HEK293 (cell line): ENCODE measurements at regions not wholly inside any gene's neighbourhood (a gene's known extent, or its start where the extent isn't known, plus 50 kb on each side); places are given as distances from the start of the nearest gene placed in this dataset.

Experiments
- CTCF ChIA-PET: fragments of 350-600 bp; formaldehyde crosslinking; extraction: SDS; loops from one replicate; lab custom pipeline; 2021; ENCODE audit warnings: antibody characterized with exemption; lab: Yijun Ruan, JAX
- POLR2A ChIA-PET: fragments of 300-600 bp; formaldehyde crosslinking; extraction: SDS; loops from one replicate; lab custom pipeline; 2020; ENCODE audit warnings: antibody characterized with exemption, inconsistent platforms; lab: Yijun Ruan, JAX
- H3K27ac ChIP-seq: fragments of 200-500 bp; sonication (Bioruptor generic); 2 replicates; pipeline ENCODE4 v1.5.1; 2014; ENCODE audit warnings: low read depth, low read length, control low read depth, inconsistent platforms; ENCODE audit errors: extremely low read depth
- H3K36me3 ChIP-seq, 2 experiments: fragments of 200-500 bp in 1 of 2; sonication (Bioruptor generic) in 1 of 2; 1 replicate in 1 of 2; 2 replicates in 1 of 2; pipeline ENCODE4 v1.5.1; 2014 to 2017; ENCODE audit warnings: inconsistent platforms in 2 of 2, low read length in 2 of 2; ENCODE audit not compliant: control insufficient read depth in 2 of 2, insufficient read depth in 1 of 2
- H3K4me1 ChIP-seq: fragments of 200-500 bp; sonication (Bioruptor generic); 2 replicates; pipeline ENCODE4 v1.5.1; 2014; ENCODE audit warnings: mild to moderate bottlenecking, low read length, inconsistent platforms; ENCODE audit not compliant: control insufficient read depth, insufficient read depth
- H3K4me3 ChIP-seq: 2 replicates; pipeline ENCODE4 v1.5.1; 2011; ENCODE audit warnings: low read depth, mild to moderate bottlenecking, control low read depth, low read length, moderate library complexity
- H3K9me3 ChIP-seq: fragments of 200-500 bp; sonication (Bioruptor generic); 2 replicates; pipeline ENCODE4 v1.5.1; 2014; ENCODE audit warnings: low read depth, low read length, inconsistent platforms; ENCODE audit not compliant: control insufficient read depth, insufficient read depth
- OSR2 ChIP-seq: fragments of 450-650 bp; formaldehyde crosslinking; IDR thresholded peaks from 2 replicates; pipeline ENCODE4 v1.5.1; 2016; ENCODE audit warnings: missing biosample characterization, missing genetic modification characterization
- SCRT1 ChIP-seq: fragments of 450-650 bp; formaldehyde crosslinking; IDR thresholded peaks from 2 replicates; pipeline ENCODE4 v1.5.1; 2016; ENCODE audit warnings: missing biosample characterization, missing genetic modification characterization, borderline replicate concordance
- YY2 ChIP-seq: fragments of 450-650 bp; formaldehyde crosslinking; IDR thresholded peaks from 2 replicates; pipeline ENCODE4 v1.5.1; 2016; ENCODE audit warnings: missing biosample characterization, missing genetic modification characterization
- ZBTB11 ChIP-seq: fragments of 450-650 bp; formaldehyde crosslinking; conservative IDR thresholded peaks from 2 replicates; pipeline ENCODE4 v1.5.1; 2016; ENCODE audit warnings: low read depth, missing biosample characterization, missing genetic modification characterization
- ZBTB48 ChIP-seq: fragments of 450-650 bp; formaldehyde crosslinking; IDR thresholded peaks from 2 replicates; pipeline ENCODE4 v1.5.1; 2016; ENCODE audit warnings: missing biosample characterization, missing genetic modification characterization
- ZBTB7A ChIP-seq: fragments of 450-650 bp; formaldehyde crosslinking; IDR thresholded peaks from 2 replicates; pipeline ENCODE4 v1.5.1; 2016; ENCODE audit warnings: low read depth, missing biosample characterization, missing genetic modification characterization
- ZFP3 ChIP-seq: fragments of 450-650 bp; formaldehyde crosslinking; IDR thresholded peaks from 2 replicates; pipeline ENCODE4 v1.5.1; 2016; ENCODE audit warnings: low read depth, missing biosample characterization, missing genetic modification characterization
- ZNF133 ChIP-seq: fragments of 450-650 bp; formaldehyde crosslinking; IDR thresholded peaks from 2 replicates; pipeline ENCODE4 v1.5.1; 2016; ENCODE audit warnings: missing biosample characterization, missing genetic modification characterization
- ZNF169 ChIP-seq: fragments of 450-650 bp; formaldehyde crosslinking; IDR thresholded peaks from 2 replicates; pipeline ENCODE4 v1.5.1; 2016; ENCODE audit warnings: missing biosample characterization, missing genetic modification characterization
- ZNF214 ChIP-seq: fragments of 450-650 bp; formaldehyde crosslinking; IDR thresholded peaks from 2 replicates; pipeline ENCODE4 v1.5.1; 2017; ENCODE audit warnings: missing biosample characterization, mild to moderate bottlenecking, missing genetic modification characterization, borderline replicate concordance
- ZNF221 ChIP-seq: fragments of 450-650 bp; formaldehyde crosslinking; IDR thresholded peaks from 2 replicates; pipeline ENCODE4 v1.5.1; 2017; ENCODE audit warnings: missing biosample characterization, missing genetic modification characterization, borderline replicate concordance
- ZNF394 ChIP-seq: fragments of 450-650 bp; formaldehyde crosslinking; IDR thresholded peaks from 2 replicates; pipeline ENCODE4 v1.5.1; 2016; ENCODE audit warnings: missing biosample characterization, missing genetic modification characterization, mild to moderate bottlenecking, moderate library complexity, borderline replicate concordance
- ZNF473 ChIP-seq: fragments of 450-650 bp; formaldehyde crosslinking; IDR thresholded peaks from 2 replicates; pipeline ENCODE4 v1.5.1; 2017; ENCODE audit warnings: missing biosample characterization, missing genetic modification characterization
- ZNF521 ChIP-seq: fragments of 450-650 bp; formaldehyde crosslinking; IDR thresholded peaks from 2 replicates; pipeline ENCODE4 v1.5.1; 2017; ENCODE audit warnings: missing biosample characterization, mild to moderate bottlenecking, missing genetic modification characterization
- ZNF549 ChIP-seq: fragments of 450-650 bp; IDR thresholded peaks from 2 replicates; pipeline ENCODE4 v1.5.1; 2018; ENCODE audit warnings: missing biosample characterization, missing genetic modification characterization, mild to moderate bottlenecking, inconsistent platforms, moderate library complexity
- ZNF560 ChIP-seq: fragments of 450-650 bp; formaldehyde crosslinking; IDR thresholded peaks from 2 replicates; pipeline ENCODE4 v1.5.1; 2017; ENCODE audit warnings: missing biosample characterization, missing genetic modification characterization, borderline replicate concordance
- ZNF658 ChIP-seq: fragments of 450-650 bp; formaldehyde crosslinking; IDR thresholded peaks from 2 replicates; pipeline ENCODE4; 2016; ENCODE audit warnings: missing biosample characterization, missing genetic modification characterization
- ZNF704 ChIP-seq: fragments of 450-650 bp; formaldehyde crosslinking; IDR thresholded peaks from 2 replicates; pipeline ENCODE4 v1.5.1; 2016; ENCODE audit warnings: missing biosample characterization, missing genetic modification characterization
- ZNF747 ChIP-seq: fragments of 450-650 bp; formaldehyde crosslinking; IDR thresholded peaks from 2 replicates; pipeline ENCODE4 v1.5.1; 2016; ENCODE audit warnings: missing biosample characterization, missing genetic modification characterization
- ZNF777 ChIP-seq: fragments of 450-650 bp; formaldehyde crosslinking; IDR thresholded peaks from 2 replicates; pipeline ENCODE4 v1.5.1; 2017; ENCODE audit warnings: missing biosample characterization, missing genetic modification characterization, borderline replicate concordance
- ZNF837 ChIP-seq: fragments of 450-650 bp; formaldehyde crosslinking; IDR thresholded peaks from 2 replicates; pipeline ENCODE4 v1.5.1; 2016; ENCODE audit warnings: missing biosample characterization, missing genetic modification characterization
- ZXDB ChIP-seq: fragments of 450-650 bp; formaldehyde crosslinking; IDR thresholded peaks from 2 replicates; pipeline ENCODE4 v1.5.1; 2016; ENCODE audit warnings: missing biosample characterization, missing genetic modification characterization
- TF ChIP-seq, protein P1 (sequence below): fragments of 450-650 bp; formaldehyde crosslinking; IDR thresholded peaks from 2 replicates; pipeline ENCODE4 v1.5.1; 2016; ENCODE audit warnings: missing biosample characterization, missing genetic modification characterization
- TF ChIP-seq, protein P2 (sequence below): fragments of 450-650 bp; formaldehyde crosslinking; IDR thresholded peaks from 2 replicates; pipeline ENCODE4 v1.5.1; 2016; ENCODE audit warnings: missing biosample characterization, missing genetic modification characterization
- TF ChIP-seq, protein P3 (sequence below): fragments of 450-650 bp; formaldehyde crosslinking; IDR thresholded peaks from 2 replicates; pipeline ENCODE4 v1.5.1; 2016; ENCODE audit warnings: missing biosample characterization, missing genetic modification characterization
- TF ChIP-seq, protein P4 (sequence below): fragments of 450-650 bp; formaldehyde crosslinking; IDR thresholded peaks from 2 replicates; pipeline ENCODE4 v1.5.1; 2016; ENCODE audit warnings: missing biosample characterization, missing genetic modification characterization

GRCh38 chrX:149161435-149162088 lies 343.5 kb downstream of the IDS start:
- no peak for TF ChIP-seq ZBTB11 (tag by site-specific recombination)
- TF ChIP-seq ZNF560 (tag by site-specific recombination): no peak
- no peak for TF ChIP-seq ZBTB7A
- TF ChIP-seq SCRT1 (tag by site-specific recombination): no peak
- no peak for TF ChIP-seq ZNF747
- TF ChIP-seq, protein P1, sequence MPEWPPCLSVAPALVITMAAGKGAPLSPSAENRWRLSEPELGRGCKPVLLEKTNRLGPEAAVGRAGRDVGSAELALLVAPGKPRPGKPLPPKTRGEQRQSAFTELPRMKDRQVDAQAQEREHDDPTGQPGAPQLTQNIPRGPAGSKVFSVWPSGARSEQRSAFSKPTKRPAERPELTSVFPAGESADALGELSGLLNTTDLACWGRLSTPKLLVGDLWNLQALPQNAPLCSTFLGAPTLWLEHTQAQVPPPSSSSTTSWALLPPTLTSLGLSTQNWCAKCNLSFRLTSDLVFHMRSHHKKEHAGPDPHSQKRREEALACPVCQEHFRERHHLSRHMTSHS (tag by site-specific recombination): no peak
- no peak for TF ChIP-seq ZXDB (tag by site-specific recombination)
- no peak for TF ChIP-seq OSR2 (tag by site-specific recombination)
- no peak for TF ChIP-seq ZNF837 (tag by site-specific recombination)
- TF ChIP-seq, protein P2, sequence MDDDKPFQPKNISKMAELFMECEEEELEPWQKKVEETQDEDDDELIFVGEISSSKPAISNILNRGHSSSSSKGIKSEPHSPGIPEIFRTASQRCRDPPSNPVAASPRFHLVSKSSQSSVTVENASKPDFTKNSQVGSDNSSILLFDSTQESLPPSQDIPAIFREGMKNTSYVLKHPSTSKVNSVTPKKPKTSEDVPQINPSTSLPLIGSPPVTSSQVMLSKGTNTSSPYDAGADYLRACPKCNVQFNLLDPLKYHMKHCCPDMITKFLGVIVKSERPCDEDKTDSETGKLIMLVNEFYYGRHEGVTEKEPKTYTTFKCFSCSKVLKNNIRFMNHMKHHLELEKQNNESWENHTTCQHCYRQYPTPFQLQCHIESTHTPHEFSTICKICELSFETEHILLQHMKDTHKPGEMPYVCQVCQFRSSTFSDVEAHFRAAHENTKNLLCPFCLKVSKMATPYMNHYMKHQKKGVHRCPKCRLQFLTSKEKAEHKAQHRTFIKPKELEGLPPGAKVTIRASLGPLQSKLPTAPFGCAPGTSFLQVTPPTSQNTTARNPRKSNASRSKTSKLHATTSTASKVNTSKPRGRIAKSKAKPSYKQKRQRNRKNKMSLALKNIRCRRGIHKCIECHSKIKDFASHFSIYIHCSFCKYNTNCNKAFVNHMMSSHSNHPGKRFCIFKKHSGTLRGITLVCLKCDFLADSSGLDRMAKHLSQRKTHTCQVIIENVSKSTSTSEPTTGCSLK (tag by site-specific recombination): no peak
- no peak for TF ChIP-seq ZNF221 (tag by site-specific recombination)
- no peak for TF ChIP-seq ZNF704
- TF ChIP-seq ZBTB48 (tag by site-specific recombination): no peak
- no peak for TF ChIP-seq ZNF473 (tag by site-specific recombination)
- no peak for TF ChIP-seq ZNF777
- no peak for TF ChIP-seq ZNF549 (tag by site-specific recombination)
- no peak for TF ChIP-seq ZNF214 (tag by site-specific recombination)
- TF ChIP-seq ZFP3 (tag by site-specific recombination): no peak
- H3K36me3 ChIP-seq: no peaks in the 10 kb centered on the region
- no peaks in the 10 kb centered on the region for H3K4me1 ChIP-seq
- POLR2A ChIA-PET: no interaction called here
- CTCF ChIA-PET: no interaction called here
- H3K27ac ChIP-seq: no peak overlapping the region
- no peaks in the 10 kb centered on the region for H3K9me3 ChIP-seq
- H3K4me3 ChIP-seq: no peak overlapping the region

DNA sequence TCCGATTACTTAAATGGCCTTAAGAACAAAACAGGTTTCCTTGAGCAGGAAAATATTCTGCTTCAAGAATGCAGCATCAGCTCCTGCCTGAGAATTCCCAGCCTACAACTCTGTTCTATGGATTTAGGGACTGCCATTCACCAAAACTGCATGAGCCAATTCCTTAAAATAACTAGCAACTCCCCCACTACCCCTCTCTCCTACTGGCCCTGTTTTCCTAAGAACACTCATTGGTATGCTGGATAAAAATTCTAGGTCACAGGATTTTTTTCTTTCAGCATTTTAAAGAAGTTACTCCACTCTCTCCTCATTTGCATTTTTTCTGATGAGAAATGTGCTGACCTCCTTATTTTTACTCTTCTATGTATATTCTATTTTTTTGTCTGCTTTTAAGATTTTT lies 347.1 kb downstream of the IDS start:
- Histone ChIP-seq H3K4me1 (no peaks in the 10 kb centered on the region), H3K27ac (no peak overlapping the region), H3K4me3 (no peak overlapping the region), H3K9me3 (no peaks in the 10 kb centered on the region), H3K36me3 (no peaks in the 10 kb centered on the region)
- CTCF ChIA-PET: no interaction called here
- POLR2A ChIA-PET: no interaction called here
- TF ChIP-seq ZNF133 (tag by site-specific recombination) (no peak), ZNF394 (no peak), YY2 (no peak), ZNF169 (tag by site-specific recombination) (no peak), ZNF521 (tag by site-specific recombination) (no peak), ZNF658 (tag by site-specific recombination) (no peak)
- TF ChIP-seq, protein P3, sequence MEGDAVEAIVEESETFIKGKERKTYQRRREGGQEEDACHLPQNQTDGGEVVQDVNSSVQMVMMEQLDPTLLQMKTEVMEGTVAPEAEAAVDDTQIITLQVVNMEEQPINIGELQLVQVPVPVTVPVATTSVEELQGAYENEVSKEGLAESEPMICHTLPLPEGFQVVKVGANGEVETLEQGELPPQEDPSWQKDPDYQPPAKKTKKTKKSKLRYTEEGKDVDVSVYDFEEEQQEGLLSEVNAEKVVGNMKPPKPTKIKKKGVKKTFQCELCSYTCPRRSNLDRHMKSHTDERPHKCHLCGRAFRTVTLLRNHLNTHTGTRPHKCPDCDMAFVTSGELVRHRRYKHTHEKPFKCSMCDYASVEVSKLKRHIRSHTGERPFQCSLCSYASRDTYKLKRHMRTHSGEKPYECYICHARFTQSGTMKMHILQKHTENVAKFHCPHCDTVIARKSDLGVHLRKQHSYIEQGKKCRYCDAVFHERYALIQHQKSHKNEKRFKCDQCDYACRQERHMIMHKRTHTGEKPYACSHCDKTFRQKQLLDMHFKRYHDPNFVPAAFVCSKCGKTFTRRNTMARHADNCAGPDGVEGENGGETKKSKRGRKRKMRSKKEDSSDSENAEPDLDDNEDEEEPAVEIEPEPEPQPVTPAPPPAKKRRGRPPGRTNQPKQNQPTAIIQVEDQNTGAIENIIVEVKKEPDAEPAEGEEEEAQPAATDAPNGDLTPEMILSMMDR (tag by site-specific recombination): no peak
- TF ChIP-seq, protein P4, sequence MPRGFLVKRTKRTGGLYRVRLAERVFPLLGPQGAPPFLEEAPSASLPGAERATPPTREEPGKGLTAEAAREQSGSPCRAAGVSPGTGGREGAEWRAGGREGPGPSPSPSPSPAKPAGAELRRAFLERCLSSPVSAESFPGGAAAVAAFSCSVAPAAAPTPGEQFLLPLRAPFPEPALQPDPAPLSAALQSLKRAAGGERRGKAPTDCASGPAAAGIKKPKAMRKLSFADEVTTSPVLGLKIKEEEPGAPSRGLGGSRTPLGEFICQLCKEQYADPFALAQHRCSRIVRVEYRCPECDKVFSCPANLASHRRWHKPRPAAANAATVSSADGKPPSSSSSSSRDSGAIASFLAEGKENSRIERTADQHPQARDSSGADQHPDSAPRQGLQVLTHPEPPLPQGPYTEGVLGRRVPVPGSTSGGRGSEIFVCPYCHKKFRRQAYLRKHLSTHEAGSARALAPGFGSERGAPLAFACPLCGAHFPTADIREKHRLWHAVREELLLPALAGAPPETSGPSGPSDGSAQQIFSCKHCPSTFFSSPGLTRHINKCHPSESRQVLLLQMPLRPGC: no peak
